NCI-H2081 (cell line): ENCODE measurements at regions not wholly inside any gene's neighbourhood (a gene's known extent, or its start where the extent isn't known, plus 50 kb on each side); places are given as distances from the start of the nearest gene placed in this dataset.
"Not testable (repeated sequence)": the region's sequence is repeated elsewhere in the genome, so short reads cannot be mapped to it uniquely, and the experiment has no call there.

ENCODE experiments used
- DNase-seq, 2 experiments: peaks; one replicate each; lab custom pipeline; 2025; lab: John Stamatoyannopoulos, UW

GRCh38 chr12:60710246-60710645, 1114.4 kb downstream of the SLC16A7 start:
- peak in 1 of 2 experiments; percentile 8 for DNase-seq

- no peak for DNase-seq
These were observed 1118.5 kb downstream of the SLC16A7 start for GRCh38 chr12:60714141-60714900.

- no peak for DNase-seq
These were observed 1128.6 kb downstream of the SLC16A7 start for GRCh38 chr12:60724475-60724874.

- DNase-seq, result no peak
These were observed 1129.2 kb downstream of the SLC16A7 start for GRCh38 chr12:60724984-60725383.

- no peak for DNase-seq
These were observed 1156.8 kb downstream of the SLC16A7 start for GRCh38 chr12:60752589-60752988.

GRCh38 chr12:60758224-60758623, 1162.4 kb downstream of the SLC16A7 start:
- no peak for DNase-seq

- DNase-seq, result no peak
These were observed 1165.1 kb downstream of the SLC16A7 start for GRCh38 chr12:60760965-60761364.

- not testable (repeated sequence) for DNase-seq
These were observed 1205.3 kb downstream of the SLC16A7 start for GRCh38 chr12:60801166-60801565.

- DNase-seq, result no peak
These were observed 1207.3 kb downstream of the SLC16A7 start for GRCh38 chr12:60803147-60803546.

GRCh38 chr12:60805364-60805763, 1209.5 kb downstream of the SLC16A7 start:
- peak; percentile 16 to 80 for DNase-seq

- no peak for DNase-seq
These were observed 1224.0 kb downstream of the SLC16A7 start for GRCh38 chr12:60819794-60820193.

GRCh38 chr12:60822580-60822979, 1226.8 kb downstream of the SLC16A7 start:
- no peak for DNase-seq

- DNase-seq, result no peak
These were observed 1234.6 kb downstream of the SLC16A7 start for GRCh38 chr12:60830381-60830780.

- no peak for DNase-seq
These were observed 1236.5 kb downstream of the SLC16A7 start for GRCh38 chr12:60832290-60832689.

- no peak for DNase-seq
These were observed 1238.5 kb downstream of the SLC16A7 start for GRCh38 chr12:60834372-60834771.

GRCh38 chr12:60834806-60835205, 1239.0 kb downstream of the SLC16A7 start:
- DNase-seq, result no peak

GRCh38 chr12:60836651-60837050, 1240.8 kb downstream of the SLC16A7 start:
- DNase-seq, result no peak

GRCh38 chr12:60842181-60842580, 1246.4 kb downstream of the SLC16A7 start:
- no peak for DNase-seq

GRCh38 chr12:60844101-60844500, 1248.3 kb downstream of the SLC16A7 start:
- DNase-seq, result no peak

- DNase-seq, result no peak
These were observed 1249.0 kb downstream of the SLC16A7 start for GRCh38 chr12:60844875-60845274.

GRCh38 chr12:60845696-60846095, 1249.9 kb downstream of the SLC16A7 start:
- no peak for DNase-seq

- no peak for DNase-seq
These were observed 1251.5 kb downstream of the SLC16A7 start for GRCh38 chr12:60847281-60847680.

GRCh38 chr12:60849723-60850122, 1253.9 kb downstream of the SLC16A7 start:
- DNase-seq, result no peak

- DNase-seq, result no peak
These were observed 1257.6 kb downstream of the SLC16A7 start for GRCh38 chr12:60853407-60853806.
